Adrenal gland (tissue), 5 donors: ENCODE measurements at regions not wholly inside any gene's neighbourhood (a gene's known extent, or its start where the extent isn't known, plus 50 kb on each side); places are given as distances from the start of the nearest gene placed in this dataset.

Experiments used
- CTCF ChIP-seq, 6 experiments: fragments of 450-650 bp in 4 of 6; fragments of 200-600 bp in 2 of 6; sonication (generic) in 1 of 6; IDR thresholded peaks; 1 replicate in 5 of 6; 2 replicates in 1 of 6; pipeline versions ENCODE4 v1.5.1 to v1.8.0; 2016 to 2021; ENCODE audit warnings: antibody characterized with exemption in 6 of 6, mild to moderate bottlenecking in 2 of 6, moderate library complexity in 1 of 6
- POLR2A ChIP-seq, 2 donors: fragments of 450-650 bp; IDR thresholded peaks; one replicate each; pipeline ENCODE4 v1.6.1; 2017; ENCODE audit warnings: antibody characterized with exemption in 2 of 2, mild to moderate bottlenecking in 2 of 2, moderate library complexity in 1 of 2
- donor health status: DM: no; HTN: no; CAD: no.

GRCh38 chr6:91453224-91453878 lies 866.5 kb upstream of the MAP3K7 start:
- no peak for TF ChIP-seq CTCF (IDR thresholded peaks at IDR 0.05)
- TF ChIP-seq POLR2A (IDR thresholded peaks at IDR 0.05): no peak
